HG03103 (cell line): ENCODE measurements at regions not wholly inside any gene's neighbourhood (a gene's known extent, or its start where the extent isn't known, plus 50 kb on each side); places are given as distances from the start of the nearest gene placed in this dataset.
"Not testable (repeated sequence)": the region's sequence is repeated elsewhere in the genome, so short reads cannot be mapped to it uniquely, and the experiment has no call there.

Source experiments
- ATAC-seq: cut with Tn5 transposase; IDR thresholded peaks from one replicate; pipeline ENCODE4 v1.9.1; 2021; ENCODE audit warnings: low read depth; ENCODE audit not compliant: unreplicated experiment

GRCh38 chr4:144799486-144799885, 153.5 kb downstream of the HHIP start:
- ATAC-seq: no peak

- no peak for ATAC-seq
These were observed 155.8 kb downstream of the HHIP start for GRCh38 chr4:144801731-144802130.

- ATAC-seq: no peak
These were observed 162.1 kb downstream of the HHIP start for GRCh38 chr4:144808034-144808433.

GRCh38 chr4:144809056-144809640, 163.2 kb downstream of the HHIP start:
- ATAC-seq: no peak

GRCh38 chr4:144816668-144817067, 170.7 kb downstream of the HHIP start:
- no peak for ATAC-seq

- no peak for ATAC-seq
These were observed 171.1 kb downstream of the HHIP start for GRCh38 chr4:144817081-144817480.

- no peak for ATAC-seq
These were observed 172.2 kb downstream of the HHIP start for GRCh38 chr4:144818136-144818535.

GRCh38 chr4:144819591-144819990, 173.6 kb downstream of the HHIP start:
- no peak for ATAC-seq

GRCh38 chr4:144820011-144820727, 174.2 kb downstream of the HHIP start:
- ATAC-seq: no peak

- no peak for ATAC-seq
These were observed 174.8 kb downstream of the HHIP start for GRCh38 chr4:144820728-144821085.

GRCh38 chr4:144831971-144832370, 186.0 kb downstream of the HHIP start:
- ATAC-seq: no peak

- ATAC-seq: no peak
These were observed 199.5 kb downstream of the HHIP start for GRCh38 chr4:144845411-144845810.

GRCh38 chr4:144851948-144852347, 206.0 kb downstream of the HHIP start:
- ATAC-seq: no peak

- ATAC-seq: no peak
These were observed 215.5 kb downstream of the HHIP start for GRCh38 chr4:144861471-144861870.

- ATAC-seq: no peak
These were observed 216.3 kb downstream of the HHIP start for GRCh38 chr4:144862210-144862609.

GRCh38 chr4:144864891-144865290, 218.9 kb downstream of the HHIP start:
- not testable (repeated sequence) for ATAC-seq

- ATAC-seq: no peak
These were observed 222.4 kb downstream of the HHIP start for GRCh38 chr4:144868309-144868708.

- no peak for ATAC-seq
These were observed 225.3 kb downstream of the ANAPC10 start for GRCh38 chr4:144872508-144873225.

- no peak for ATAC-seq
These were observed 224.6 kb downstream of the ANAPC10 start for GRCh38 chr4:144873226-144873990.

GRCh38 chr4:144894573-144894972, 203.4 kb downstream of the ANAPC10 start:
- ATAC-seq: no peak

GRCh38 chr4:144899393-144899792, 198.6 kb downstream of the ANAPC10 start:
- no peak for ATAC-seq
